ENCODE measurements at regions not wholly inside any gene's neighbourhood (a gene's known extent, or its start where the extent isn't known, plus 50 kb on each side); places are given as distances from the start of the nearest gene placed in this dataset.
A peak's percentile ranks its signal among the peaks of the same experiment; 100 is the strongest.

- no peak overlapping the region for H2BK12ac ChIP-seq (ENCODE audit: insufficient read length, low read depth, low read length)
- H4K91ac ChIP-seq (ENCODE audit: insufficient read length, low read depth, low read length): no peak overlapping the region
- H4K8ac ChIP-seq (replicated peaks; ENCODE audit: insufficient read length, low read depth, low read length): no peak overlapping the region
- H2BK15ac ChIP-seq (ENCODE audit: low read depth, low read length): no peak overlapping the region
- H3K4me1 Mint-ChIP-seq: peaks cover 4% of the 10 kb centered on the region in 2 experiments; a peak in 3 of 4 replicates
- H3K9ac ChIP-seq (ENCODE audit: extremely low read depth, insufficient read length, low read length): no peak overlapping the region
- no peak overlapping the region for H3K14ac ChIP-seq (ENCODE audit: insufficient read depth, low read length)
- no peaks in the 10 kb centered on the region for H3K79me1 ChIP-seq (ENCODE audit: insufficient read depth, low read depth, low read length, poor library complexity, severe bottlenecking)
- no peaks in the 10 kb centered on the region for H3K4me1 ChIP-seq (ENCODE audit: insufficient read depth, low read length)
- no peak for TF ChIP-seq CTCF (conservative IDR thresholded peaks at IDR 0.05)
- H3K18ac ChIP-seq (ENCODE audit: insufficient read length, low read depth, low read length): no peak overlapping the region
- H3K56ac ChIP-seq (ENCODE audit: insufficient read length, low read depth, low read length): no peak overlapping the region
- H3T11ph ChIP-seq (ENCODE audit: low read length): no peak overlapping the region
- no peak overlapping the region for H2BK5ac ChIP-seq (ENCODE audit: insufficient read length, low read length)
- no peaks in the 10 kb centered on the region for H3K27me3 Mint-ChIP-seq (ENCODE audit: low read depth)
- H2AK5ac ChIP-seq (ENCODE audit: insufficient read length, low read length): no peak overlapping the region
- H3K4ac ChIP-seq (ENCODE audit: low read depth, low read length): no peak overlapping the region
- H2BK120ac ChIP-seq (ENCODE audit: low read depth, low read length, poor library complexity, severe bottlenecking): no peak overlapping the region
- no peak overlapping the region for H3K4me2 ChIP-seq (ENCODE audit: insufficient read depth, insufficient read length, low read length)
- H2BK20ac ChIP-seq (ENCODE audit: low read depth, low read length, poor library complexity, severe bottlenecking): no peak overlapping the region
- no CpG with 5 or more reads among the region's 2 CpGs for WGBS (ENCODE audit: extremely low coverage, insufficient read length, low lambda C conversion rate)
- no peaks in the 10 kb centered on the region for H3K9me3 Mint-ChIP-seq
- no peak overlapping the region for H4K5ac ChIP-seq (ENCODE audit: insufficient read length, low read depth, low read length)
- H3K23me2 ChIP-seq (ENCODE audit: insufficient read length, low read depth, low read length, poor library complexity, severe bottlenecking): no peaks in the 10 kb centered on the region
- H3K27ac Mint-ChIP-seq: peak overlapping the region in 1 of 3 experiments; percentile 42; a peak in 1 of 7 replicates
- H3K23ac ChIP-seq (ENCODE audit: insufficient read length, low read depth, low read length): no peak overlapping the region
- H3K36me3 Mint-ChIP-seq (ENCODE audit: insufficient read depth in 1 of 3, low read depth in 3 of 3): no peaks in the 10 kb centered on the region
- DNase-seq: no peak
- no peaks in the 10 kb centered on the region for H3K27me3 ChIP-seq (ENCODE audit: insufficient read depth, low read length)
- H3K79me2 ChIP-seq (ENCODE audit: insufficient read depth, low read length): no peaks in the 10 kb centered on the region
- no peak overlapping the region for H3K4me3 Mint-ChIP-seq
- H3K9me3 ChIP-seq (ENCODE audit: control insufficient read depth, low read depth, low read length): no peaks in the 10 kb centered on the region
- H2AFZ ChIP-seq (ENCODE audit: low read length): no peak overlapping the region
- no peak overlapping the region for H3K27ac ChIP-seq (ENCODE audit: insufficient read length, low read depth, low read length)
- no peaks in the 10 kb centered on the region for H4K20me1 ChIP-seq (ENCODE audit: control insufficient read depth, insufficient read depth, insufficient read length)
Measured at GRCh38 chr5:9977070-9977469, 272.6 kb downstream of the ATPSCKMT start.
